ENCODE measurements at regions not wholly inside any gene's neighbourhood (a gene's known extent, or its start where the extent isn't known, plus 50 kb on each side); places are given as distances from the start of the nearest gene placed in this dataset.

DNA sequence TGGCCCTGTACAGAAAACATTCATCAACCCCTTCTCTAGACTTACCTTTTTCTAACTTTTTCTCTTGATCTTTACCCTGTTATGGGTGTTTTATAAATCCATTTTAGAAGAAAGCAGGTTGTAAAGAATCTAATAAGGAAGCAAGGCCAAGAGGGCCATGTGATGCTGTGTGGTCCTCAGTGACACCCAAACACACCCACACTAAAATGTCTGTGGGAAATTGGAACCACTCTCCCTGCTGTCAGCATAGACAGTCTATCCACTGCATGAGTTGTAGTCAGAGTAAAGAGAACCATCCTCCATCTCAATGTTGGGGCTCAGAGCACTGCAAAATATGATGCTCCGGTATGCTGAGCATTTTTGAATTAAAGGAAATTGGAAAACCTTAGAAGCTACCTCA lies 235.5 kb downstream of the SKIDA1 start:
- Histone ChIP-seq H3K36me3 (ENCODE audit: control insufficient read depth in 2 of 2, extremely low read depth in 1 of 2, insufficient read depth in 2 of 2, low read length in 2 of 2) (no peaks in the 10 kb centered on the region), H3K79me2 (ENCODE audit: control insufficient read depth, insufficient read depth, low read length) (no peaks in the 10 kb centered on the region), H4K20me1 (ENCODE audit: control insufficient read depth, extremely low read depth, insufficient read depth, low read length) (no peaks in the 10 kb centered on the region), H3K27ac (ENCODE audit: control insufficient read depth, insufficient read depth, low read length) (no peak overlapping the region), H3K4me2 (ENCODE audit: control insufficient read depth, extremely low read depth, insufficient read depth, low read depth, low read length) (no peak overlapping the region), H3K4me3 (ENCODE audit: control insufficient read depth in 2 of 3, extremely low read depth in 1 of 3, insufficient read depth in 2 of 3, low read depth in 1 of 3, low read length in 3 of 3) (no peak overlapping the region), H3K27me3 (ENCODE audit: control insufficient read depth, extremely low read depth, insufficient read depth, low read length) (no peaks in the 10 kb centered on the region), H3K9me1 (ENCODE audit: control insufficient read depth, extremely low read depth, insufficient read depth, low read length) (no peaks in the 10 kb centered on the region), H3K9ac (ENCODE audit: control insufficient read depth, extremely low read depth, insufficient read depth, low read length) (no peak overlapping the region), H3K4me1 (ENCODE audit: control insufficient read depth, extremely low read depth, insufficient read depth, low read length) (peaks cover 23% of the 10 kb centered on the region), H2AFZ (ENCODE audit: control insufficient read depth, low read length) (no peak overlapping the region), H3K9me3 (ENCODE audit: control insufficient read depth, low read depth, low read length) (no peaks in the 10 kb centered on the region)
- no peak for DNase-seq (ENCODE audit: low read depth, low spot score)
- dilution Hi-C loops (cut with MboI; ENCODE audit: extremely low pct_ligation_motif_present, low sequenced_read_pairs): no loop called here
- TF ChIP-seq CTCF (optimal IDR thresholded peaks at IDR 0.05 in 1 of 3, IDR thresholded peaks at IDR 0.05 in 1 of 3, conservative IDR thresholded peaks at IDR 0.05 in 1 of 3; ENCODE audit: extremely low read depth in 1 of 3, insufficient read depth in 2 of 3, low read length in 3 of 3) (no peak), EZH2 (IDR thresholded peaks at IDR 0.05; ENCODE audit: low read length) (no peak)
- no peak for FAIRE-seq

GRCh38 chr10:21289271-21289670 lies 236.2 kb downstream of the SKIDA1 start:
- Histone ChIP-seq H3K27ac (ENCODE audit: control insufficient read depth, insufficient read depth, low read length) (no peak overlapping the region), H3K9me3 (ENCODE audit: control insufficient read depth, low read depth, low read length) (no peaks in the 10 kb centered on the region), H3K79me2 (ENCODE audit: control insufficient read depth, insufficient read depth, low read length) (no peaks in the 10 kb centered on the region), H3K9ac (ENCODE audit: control insufficient read depth, extremely low read depth, insufficient read depth, low read length) (no peak overlapping the region), H3K27me3 (ENCODE audit: control insufficient read depth, extremely low read depth, insufficient read depth, low read length) (no peaks in the 10 kb centered on the region), H4K20me1 (ENCODE audit: control insufficient read depth, extremely low read depth, insufficient read depth, low read length) (no peaks in the 10 kb centered on the region), H3K9me1 (ENCODE audit: control insufficient read depth, extremely low read depth, insufficient read depth, low read length) (no peaks in the 10 kb centered on the region), H3K36me3 (ENCODE audit: control insufficient read depth in 2 of 2, extremely low read depth in 1 of 2, insufficient read depth in 2 of 2, low read length in 2 of 2) (no peaks in the 10 kb centered on the region), H3K4me3 (ENCODE audit: control insufficient read depth in 2 of 3, extremely low read depth in 1 of 3, insufficient read depth in 2 of 3, low read depth in 1 of 3, low read length in 3 of 3) (no peak overlapping the region), H2AFZ (ENCODE audit: control insufficient read depth, low read length) (no peak overlapping the region), H3K4me1 (ENCODE audit: control insufficient read depth, extremely low read depth, insufficient read depth, low read length) (peaks cover 22% of the 10 kb centered on the region), H3K4me2 (ENCODE audit: control insufficient read depth, extremely low read depth, insufficient read depth, low read depth, low read length) (no peak overlapping the region)
- DNase-seq (ENCODE audit: low read depth, low spot score): no peak
- no peak for FAIRE-seq
- no peak for TF ChIP-seq CTCF (optimal IDR thresholded peaks at IDR 0.05 in 1 of 3, IDR thresholded peaks at IDR 0.05 in 1 of 3, conservative IDR thresholded peaks at IDR 0.05 in 1 of 3; ENCODE audit: extremely low read depth in 1 of 3, insufficient read depth in 2 of 3, low read length in 3 of 3)
- no peak for TF ChIP-seq EZH2 (IDR thresholded peaks at IDR 0.05; ENCODE audit: low read length)
- dilution Hi-C loops (cut with MboI; ENCODE audit: extremely low pct_ligation_motif_present, low sequenced_read_pairs): no loop called here

Data from keratinocyte (primary cell).